ENCODE measurements at regions not wholly inside any gene's neighbourhood (a gene's known extent, or its start where the extent isn't known, plus 50 kb on each side); places are given as distances from the start of the nearest gene placed in this dataset.
"Not testable (repeated sequence)": the region's sequence is repeated elsewhere in the genome, so short reads cannot be mapped to it uniquely, and the experiment has no call there.

DNA sequence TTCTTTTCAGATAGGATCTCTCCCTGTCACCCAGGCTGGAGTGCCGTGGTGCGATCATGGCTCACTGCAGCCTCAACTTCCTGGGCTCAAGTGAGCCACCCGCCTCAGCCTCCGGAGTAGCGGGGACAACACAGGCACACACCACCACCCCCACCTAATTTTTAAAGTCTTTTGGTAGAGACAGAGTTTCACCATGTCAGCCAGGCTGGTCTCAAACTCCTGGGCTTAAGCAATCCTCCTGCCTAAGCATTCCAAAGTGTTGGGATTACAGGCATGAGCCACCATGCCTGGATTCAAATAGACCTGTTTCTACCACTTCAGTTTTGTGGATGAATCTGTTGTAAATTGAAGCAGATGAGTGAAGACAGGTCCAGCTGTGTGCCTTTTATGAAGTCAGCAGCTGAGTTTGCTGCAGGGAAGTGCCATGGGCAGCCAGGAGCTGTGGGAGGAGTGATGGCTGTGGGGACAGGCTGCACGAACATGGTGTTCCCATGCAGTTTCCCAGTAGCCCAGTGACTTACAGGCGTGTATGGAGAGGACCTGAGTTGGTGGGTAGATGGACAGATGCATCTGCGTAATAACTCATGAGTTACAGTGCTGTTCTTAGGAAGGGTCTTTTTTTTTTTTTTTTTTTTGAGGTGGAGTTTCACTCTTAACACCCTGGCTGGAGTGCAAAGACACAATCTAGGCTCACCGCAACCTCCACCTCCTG lies 4476.4 kb upstream of the OR11H1 start:
- TF ChIP-seq GABPA (IDR thresholded peaks at IDR 0.05; ENCODE audit: borderline replicate concordance, insufficient read depth, low read length); EZH2 (IDR thresholded peaks at IDR 0.05; ENCODE audit: low read depth, low read length, severe bottlenecking): not testable (repeated sequence)
